CD4-positive, alpha-beta T cell (primary cell): ENCODE measurements at regions not wholly inside any gene's neighbourhood (a gene's known extent, or its start where the extent isn't known, plus 50 kb on each side); places are given as distances from the start of the nearest gene placed in this dataset.

Source experiments
- ATAC-seq: fragments of 200-7000 bp; cut with Tn5 transposase; one replicate; pipeline ENCODE4 v1.10.0; 2022; ENCODE audit warnings: mild to moderate bottlenecking; ENCODE audit not compliant: poor library complexity
- CTCF ChIA-PET: fragments of 350-600 bp; sonication (Branson Sonifier 250); formaldehyde crosslinking; loops from one replicate; lab custom pipeline; 2021; ENCODE audit warnings: antibody characterized with exemption, inconsistent platforms; lab: Charles Lee
- POLR2A ChIA-PET: fragments of 350-600 bp; sonication (Branson Sonifier 250); formaldehyde crosslinking; loops from one replicate; lab custom pipeline; 2021; ENCODE audit warnings: antibody characterized with exemption, inconsistent platforms; lab: Charles Lee
- DNase-seq, 14 experiments: peaks; one replicate each; pipeline ENCODE4 v3.0.0-alpha.2; 2013 to 2020; ENCODE audit warnings: mixed read lengths in 2 of 14
- H3K27ac ChIP-seq, 2 donors: one replicate each; pipeline versions ENCODE4 v1.5.1 to v1.7.0; 2013; ENCODE audit warnings: low read length in 2 of 2, low read depth in 1 of 2, mild to moderate bottlenecking in 1 of 2
- H3K27me3 ChIP-seq, 2 experiments: 1 replicate in 1 of 2; 2 replicates in 1 of 2; pipeline versions ENCODE4 v1.6.1 to v1.7.0; 2013; ENCODE audit warnings: low read length in 2 of 2, control low read depth in 1 of 2, mild to moderate bottlenecking in 1 of 2, moderate library complexity in 1 of 2; ENCODE audit not compliant: insufficient read depth in 2 of 2, control insufficient read depth in 1 of 2
- H3K36me3 ChIP-seq: one replicate; pipeline ENCODE4 v1.6.1; 2013; ENCODE audit warnings: low read length, control low read depth; ENCODE audit not compliant: insufficient read depth
- H3K4me1 ChIP-seq: one replicate; pipeline ENCODE4 v1.6.1; 2013; ENCODE audit warnings: low read length, control low read depth; ENCODE audit not compliant: insufficient read depth
- H3K4me3 ChIP-seq: one replicate; pipeline ENCODE4 v1.5.1; 2013; ENCODE audit warnings: mild to moderate bottlenecking, low read length, moderate library complexity
- H3K9me3 ChIP-seq, 2 experiments: 1 replicate in 1 of 2; 2 replicates in 1 of 2; pipeline versions ENCODE4 v1.6.1 to v1.7.0; 2013; ENCODE audit warnings: low read length in 2 of 2, mild to moderate bottlenecking in 2 of 2, control low read depth in 1 of 2, moderate library complexity in 1 of 2; ENCODE audit not compliant: control insufficient read depth in 1 of 2, insufficient read depth in 1 of 2
- H3K27ac Mint-ChIP-seq: one replicate; pipeline ENCODE4 v1.8.0; 2020; ENCODE audit warnings: mixed read lengths
- H3K27me3 Mint-ChIP-seq: one replicate; pipeline ENCODE4 v1.8.0; 2021; ENCODE audit warnings: mixed read lengths
- H3K36me3 Mint-ChIP-seq: one replicate; pipeline ENCODE4 v1.8.0; 2021; ENCODE audit warnings: low read depth, mixed read lengths
- H3K4me1 Mint-ChIP-seq: one replicate; pipeline ENCODE4 v1.8.0; 2021; ENCODE audit warnings: low read depth, mixed read lengths
- H3K4me3 Mint-ChIP-seq: one replicate; pipeline ENCODE4 v1.8.0; 2020; ENCODE audit warnings: mild to moderate bottlenecking, mixed read lengths
- H3K9me3 Mint-ChIP-seq: one replicate; pipeline ENCODE4 v1.8.0; 2020; ENCODE audit warnings: mixed read lengths
- intact Hi-C, 2 experiments: fragments of 100-400 bp; cut with DNase I in 1 of 2; cut with micrococcal nuclease in 1 of 2; formaldehyde crosslinking; loops; one replicate each; pipeline versions ENCODE4 v1.15.1 to v1.9.0; 2023 to 2025; cut with DNase I, micrococcal nuclease
- TF ChIP-seq, protein P1 (sequence below): fragments of 200-600 bp; IDR thresholded peaks from one replicate; pipeline ENCODE4 v1.8.0; 2022; ENCODE audit warnings: antibody characterized with exemption, mild to moderate bottlenecking

- no peak overlapping the region for H3K27ac ChIP-seq
- CTCF ChIA-PET, result no interaction called here
- POLR2A ChIA-PET, result no interaction called here
- intact Hi-C loops, result no loop called here
- Mint-ChIP-seq H3K4me1 (no peaks in the 10 kb centered on the region), H3K4me3 (no peak overlapping the region), H3K9me3 (no peaks in the 10 kb centered on the region), H3K27ac (no peak overlapping the region), H3K27me3 (peaks cover 16% of the 10 kb centered on the region), H3K36me3 (no peaks in the 10 kb centered on the region)
- H3K9me3 ChIP-seq, result peaks cover 0 to 4% of the 10 kb centered on the region in 2 experiments
- H3K4me3 ChIP-seq, result no peak overlapping the region
- H3K27me3 ChIP-seq, result peaks cover 0 to 2% of the 10 kb centered on the region in 2 experiments
- ATAC-seq, result no peak
- no peak for DNase-seq
- no peaks in the 10 kb centered on the region for H3K4me1 ChIP-seq
- TF ChIP-seq, protein P1, sequence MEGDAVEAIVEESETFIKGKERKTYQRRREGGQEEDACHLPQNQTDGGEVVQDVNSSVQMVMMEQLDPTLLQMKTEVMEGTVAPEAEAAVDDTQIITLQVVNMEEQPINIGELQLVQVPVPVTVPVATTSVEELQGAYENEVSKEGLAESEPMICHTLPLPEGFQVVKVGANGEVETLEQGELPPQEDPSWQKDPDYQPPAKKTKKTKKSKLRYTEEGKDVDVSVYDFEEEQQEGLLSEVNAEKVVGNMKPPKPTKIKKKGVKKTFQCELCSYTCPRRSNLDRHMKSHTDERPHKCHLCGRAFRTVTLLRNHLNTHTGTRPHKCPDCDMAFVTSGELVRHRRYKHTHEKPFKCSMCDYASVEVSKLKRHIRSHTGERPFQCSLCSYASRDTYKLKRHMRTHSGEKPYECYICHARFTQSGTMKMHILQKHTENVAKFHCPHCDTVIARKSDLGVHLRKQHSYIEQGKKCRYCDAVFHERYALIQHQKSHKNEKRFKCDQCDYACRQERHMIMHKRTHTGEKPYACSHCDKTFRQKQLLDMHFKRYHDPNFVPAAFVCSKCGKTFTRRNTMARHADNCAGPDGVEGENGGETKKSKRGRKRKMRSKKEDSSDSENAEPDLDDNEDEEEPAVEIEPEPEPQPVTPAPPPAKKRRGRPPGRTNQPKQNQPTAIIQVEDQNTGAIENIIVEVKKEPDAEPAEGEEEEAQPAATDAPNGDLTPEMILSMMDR, result no peak
- H3K36me3 ChIP-seq, result no peaks in the 10 kb centered on the region
Observed at GRCh38 chr11:134756811-134757540, 344.9 kb upstream of the B3GAT1 start.

DNA sequence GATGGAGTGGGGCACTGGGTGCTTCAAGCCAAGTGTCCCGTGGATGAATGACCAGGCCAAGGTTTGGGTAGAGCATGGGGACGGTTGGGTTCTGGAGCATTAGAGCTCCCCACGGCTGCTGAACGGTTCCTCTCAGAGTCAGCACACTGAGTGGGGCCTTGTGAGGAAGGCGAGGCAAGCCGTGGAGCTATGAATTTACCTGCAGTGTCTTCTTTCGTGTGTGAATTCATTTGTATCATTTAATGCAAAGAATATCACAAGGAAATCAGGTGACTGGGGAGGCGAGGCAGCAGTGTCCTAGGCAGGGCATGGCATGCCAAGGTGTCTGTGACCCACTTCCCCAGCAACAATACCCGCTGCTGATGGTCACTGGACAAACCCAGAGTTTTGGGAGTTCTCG is 343.5 kb upstream of the B3GAT1 start:
- Histone ChIP-seq H3K27ac (no peak overlapping the region), H3K4me3 (no peak overlapping the region), H3K27me3 (peaks cover 0 to 2% of the 10 kb centered on the region in 2 experiments), H3K9me3 (peaks cover 0 to 4% of the 10 kb centered on the region in 2 experiments), H3K4me1 (no peaks in the 10 kb centered on the region), H3K36me3 (no peaks in the 10 kb centered on the region)
- peaks cover 30% of the 10 kb centered on the region for H3K27me3 Mint-ChIP-seq
- TF ChIP-seq, protein P1, result no peak
- H3K27ac Mint-ChIP-seq, result no peak overlapping the region
- DNase-seq (no peak), ATAC-seq (no peak)
- intact Hi-C loops, result no loop called here
- no peak overlapping the region for H3K4me3 Mint-ChIP-seq
- H3K36me3 Mint-ChIP-seq, result no peaks in the 10 kb centered on the region
- no peaks in the 10 kb centered on the region for H3K4me1 Mint-ChIP-seq
- CTCF ChIA-PET, result no interaction called here
- POLR2A ChIA-PET, result no interaction called here
- no peaks in the 10 kb centered on the region for H3K9me3 Mint-ChIP-seq

DNA sequence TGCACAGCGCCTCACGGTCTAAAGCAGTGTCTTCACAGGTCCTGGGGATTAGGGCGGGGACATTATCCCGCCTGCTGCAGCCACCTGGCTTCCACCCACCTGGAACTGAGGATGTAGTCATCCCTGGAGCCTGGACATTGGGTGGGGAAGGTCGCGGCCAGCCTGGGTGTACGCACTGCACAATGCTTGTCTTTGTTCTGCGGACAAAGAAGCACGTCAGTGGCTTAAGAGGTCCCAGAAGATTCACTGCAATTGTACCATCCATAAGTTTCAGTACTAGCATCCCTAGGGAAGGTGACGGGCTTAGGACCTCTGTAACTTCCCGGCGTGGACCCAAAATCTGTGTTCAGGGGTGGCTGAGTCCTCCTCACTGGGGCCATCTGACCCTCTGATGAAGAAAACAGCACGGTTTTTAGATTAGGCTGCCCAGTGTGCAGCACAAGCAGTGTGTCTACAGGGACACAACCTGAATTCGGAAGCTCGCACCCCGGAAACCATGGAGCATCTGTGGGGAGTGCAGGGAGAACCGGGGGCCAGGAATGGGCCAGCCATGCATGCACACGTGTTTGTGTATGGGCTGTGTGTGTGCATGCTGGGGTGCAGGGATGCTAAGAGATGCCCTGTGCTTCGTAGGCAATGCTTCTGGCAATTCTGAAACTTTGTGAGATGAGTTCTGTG is 342.6 kb upstream of the B3GAT1 start:
- no peak for ATAC-seq
- TF ChIP-seq, protein P1, result no peak
- H3K36me3 Mint-ChIP-seq, result no peaks in the 10 kb centered on the region
- H3K9me3 ChIP-seq, result peaks cover 0 to 4% of the 10 kb centered on the region in 2 experiments
- no peak overlapping the region for H3K4me3 Mint-ChIP-seq
- peaks cover 32% of the 10 kb centered on the region for H3K27me3 Mint-ChIP-seq
- no peak overlapping the region for H3K27ac ChIP-seq
- CTCF ChIA-PET, result no interaction called here
- DNase-seq, result no peak
- POLR2A ChIA-PET, result no interaction called here
- intact Hi-C loops, result no loop called here
- no peaks in the 10 kb centered on the region for H3K4me1 ChIP-seq
- no peak overlapping the region for H3K4me3 ChIP-seq
- no peaks in the 10 kb centered on the region for H3K36me3 ChIP-seq
- H3K27me3 ChIP-seq, result peaks cover 0 to 2% of the 10 kb centered on the region in 2 experiments
- H3K27ac Mint-ChIP-seq, result no peak overlapping the region
- H3K9me3 Mint-ChIP-seq, result no peaks in the 10 kb centered on the region
- no peaks in the 10 kb centered on the region for H3K4me1 Mint-ChIP-seq
